NCI-H82 (cell line): ENCODE measurements at regions not wholly inside any gene's neighbourhood (a gene's known extent, or its start where the extent isn't known, plus 50 kb on each side); places are given as distances from the start of the nearest gene placed in this dataset.
"Not testable (repeated sequence)": the region's sequence is repeated elsewhere in the genome, so short reads cannot be mapped to it uniquely, and the experiment has no call there.

Experiments
- DNase-seq: peaks from one replicate; lab custom pipeline; 2025; lab: John Stamatoyannopoulos, UW

GRCh38 chr4:19155568-19155967, 1096.1 kb upstream of the SLIT2 start:
- no peak for DNase-seq

- not testable (repeated sequence) for DNase-seq
These were observed 1097.4 kb upstream of the SLIT2 start for GRCh38 chr4:19154267-19154666.

GRCh38 chr4:19152264-19152663, 1099.4 kb upstream of the SLIT2 start:
- DNase-seq: no peak

GRCh38 chr4:19151684-19152083, 1100.0 kb upstream of the SLIT2 start:
- no peak for DNase-seq

GRCh38 chr4:19146038-19146437, 1105.7 kb upstream of the SLIT2 start:
- no peak for DNase-seq

- no peak for DNase-seq
These were observed 1114.5 kb upstream of the LCORL start for GRCh38 chr4:19135895-19136633.

GRCh38 chr4:19134685-19135084, 1113.1 kb upstream of the LCORL start:
- DNase-seq: no peak

- no peak for DNase-seq
These were observed 1111.8 kb upstream of the LCORL start for GRCh38 chr4:19133315-19133714.

GRCh38 chr4:19130866-19131265, 1109.3 kb upstream of the LCORL start:
- no peak for DNase-seq

GRCh38 chr4:19128176-19128575, 1106.6 kb upstream of the LCORL start:
- no peak for DNase-seq

GRCh38 chr4:19126903-19127302, 1105.3 kb upstream of the LCORL start:
- DNase-seq: no peak

- no peak for DNase-seq
These were observed 1102.1 kb upstream of the LCORL start for GRCh38 chr4:19123681-19124080.

GRCh38 chr4:19119904-19120560, 1098.5 kb upstream of the LCORL start:
- no peak for DNase-seq

GRCh38 chr4:19117022-19117421, 1095.5 kb upstream of the LCORL start:
- DNase-seq: no peak

GRCh38 chr4:19104176-19104575, 1082.6 kb upstream of the LCORL start:
- DNase-seq: no peak

GRCh38 chr4:19095491-19096046, 1074.0 kb upstream of the LCORL start:
- DNase-seq: no peak

GRCh38 chr4:19093951-19094350, 1072.4 kb upstream of the LCORL start:
- no peak for DNase-seq

- no peak for DNase-seq
These were observed 1071.2 kb upstream of the LCORL start for GRCh38 chr4:19092797-19093196.

- peak; percentile 35 for DNase-seq
These were observed 1052.5 kb upstream of the LCORL start for GRCh38 chr4:19074036-19074435.

- DNase-seq: no peak
These were observed 1042.1 kb upstream of the LCORL start for GRCh38 chr4:19063662-19064061.

GRCh38 chr4:19054916-19055315, 1033.4 kb upstream of the LCORL start:
- DNase-seq: no peak

- DNase-seq: no peak
These were observed 1030.3 kb upstream of the LCORL start for GRCh38 chr4:19051831-19052230.

- no peak for DNase-seq
These were observed 1025.8 kb upstream of the LCORL start for GRCh38 chr4:19047279-19047880.
